ENCODE measurements at regions not wholly inside any gene's neighbourhood (a gene's known extent, or its start where the extent isn't known, plus 50 kb on each side); places are given as distances from the start of the nearest gene placed in this dataset.
"Not testable (repeated sequence)": the region's sequence is repeated elsewhere in the genome, so short reads cannot be mapped to it uniquely, and the experiment has no call there.

- Histone ChIP-seq H3K36me3 (ENCODE audit: control insufficient read depth, insufficient read depth, low read length) (no peaks in the 10 kb centered on the region), H3K4me3 (ENCODE audit: low read depth, low read length) (no peak overlapping the region), H3K27me3 (ENCODE audit: control insufficient read depth, insufficient read depth, low read length) (peaks cover 5% of the 10 kb centered on the region)
- no peak for TF ChIP-seq CTCF (IDR thresholded peaks at IDR 0.05; ENCODE audit: insufficient read depth, low read length, poor library complexity, severe bottlenecking)
- DNase-seq (ENCODE audit: low read depth) = no peak
Observed at GRCh38 chr18:47669815-47670214, 260.6 kb downstream of the SMAD2 start.

- H3K4me3 ChIP-seq (ENCODE audit: low read depth, low read length) = no peak overlapping the region
- TF ChIP-seq CTCF (IDR thresholded peaks at IDR 0.05; ENCODE audit: insufficient read depth, low read length, poor library complexity, severe bottlenecking) = no peak
- no peak for DNase-seq (ENCODE audit: low read depth)
- no peaks in the 10 kb centered on the region for H3K27me3 ChIP-seq (ENCODE audit: control insufficient read depth, insufficient read depth, low read length)
- H3K36me3 ChIP-seq (ENCODE audit: control insufficient read depth, insufficient read depth, low read length) = no peaks in the 10 kb centered on the region
Observed at GRCh38 chr18:47658498-47658897, 272.0 kb downstream of the SMAD2 start.

GRCh38 chr18:47654988-47655387 lies 275.5 kb downstream of the SMAD2 start:
- H3K4me3 ChIP-seq (ENCODE audit: low read depth, low read length) = no peak overlapping the region
- no peak for TF ChIP-seq CTCF (IDR thresholded peaks at IDR 0.05; ENCODE audit: insufficient read depth, low read length, poor library complexity, severe bottlenecking)
- no peaks in the 10 kb centered on the region for H3K27me3 ChIP-seq (ENCODE audit: control insufficient read depth, insufficient read depth, low read length)
- no peaks in the 10 kb centered on the region for H3K36me3 ChIP-seq (ENCODE audit: control insufficient read depth, insufficient read depth, low read length)
- DNase-seq (ENCODE audit: low read depth) = no peak

- no peak for DNase-seq (ENCODE audit: low read depth)
- Histone ChIP-seq H3K36me3 (ENCODE audit: control insufficient read depth, insufficient read depth, low read length) (no peaks in the 10 kb centered on the region), H3K27me3 (ENCODE audit: control insufficient read depth, insufficient read depth, low read length) (no peaks in the 10 kb centered on the region), H3K4me3 (ENCODE audit: low read depth, low read length) (no peak overlapping the region)
- no peak for TF ChIP-seq CTCF (IDR thresholded peaks at IDR 0.05; ENCODE audit: insufficient read depth, low read length, poor library complexity, severe bottlenecking)
Observed at GRCh38 chr18:47644896-47645295, 285.6 kb downstream of the SMAD2 start.

GRCh38 chr18:47637551-47637950 lies 292.9 kb downstream of the SMAD2 start:
- DNase-seq (ENCODE audit: low read depth); H3K36me3 ChIP-seq (ENCODE audit: control insufficient read depth, insufficient read depth, low read length); H3K27me3 ChIP-seq (ENCODE audit: control insufficient read depth, insufficient read depth, low read length): not testable (repeated sequence)

GRCh38 chr18:47635416-47635815 lies 295.0 kb downstream of the SMAD2 start:
- no peak for DNase-seq (ENCODE audit: low read depth)
- Histone ChIP-seq H3K36me3 (ENCODE audit: control insufficient read depth, insufficient read depth, low read length) (no peaks in the 10 kb centered on the region), H3K4me3 (ENCODE audit: low read depth, low read length) (no peak overlapping the region), H3K27me3 (ENCODE audit: control insufficient read depth, insufficient read depth, low read length) (no peaks in the 10 kb centered on the region)
- no peak for TF ChIP-seq CTCF (IDR thresholded peaks at IDR 0.05; ENCODE audit: insufficient read depth, low read length, poor library complexity, severe bottlenecking)

More at GRCh38 chr18:47637551-47637950, 292.9 kb downstream of the SMAD2 start:
- H3K4me3 ChIP-seq (ENCODE audit: low read depth, low read length) = not testable (repeated sequence)

Data from kidney epithelial cell (primary cell).